B cell (primary cell): ENCODE measurements at regions not wholly inside any gene's neighbourhood (a gene's known extent, or its start where the extent isn't known, plus 50 kb on each side); places are given as distances from the start of the nearest gene placed in this dataset.

ENCODE experiments used
- ATAC-seq: fragments of 200-7000 bp; cut with Tn5 transposase; one replicate; pipeline ENCODE4 v1.10.0; 2021; ENCODE audit warnings: low read depth, mild to moderate bottlenecking, moderate number of reproducible peaks, moderate library complexity
- CTCF ChIA-PET: fragments of 350-600 bp; sonication (Branson Sonifier 250); formaldehyde crosslinking; loops from one replicate; lab custom pipeline; 2021; ENCODE audit warnings: antibody characterized with exemption, inconsistent platforms; lab: Charles Lee
- POLR2A ChIA-PET: fragments of 350-600 bp; sonication (Branson Sonifier 250); formaldehyde crosslinking; loops from one replicate; lab custom pipeline; 2021; ENCODE audit warnings: antibody characterized with exemption; lab: Charles Lee
- DNase-seq: peaks from one replicate; pipeline ENCODE4 v3.0.0; 2013
- H2AFZ ChIP-seq: 2 replicates; pipeline ENCODE4 v1.6.1; 2012; ENCODE audit warnings: mild to moderate bottlenecking, low read depth, low read length; ENCODE audit not compliant: insufficient read depth, poor library complexity, severe bottlenecking
- H3K27ac ChIP-seq, 2 donors: 1 replicate in 1 of 2; 2 replicates in 1 of 2; pipeline ENCODE4 v1.5.1; 2012 to 2013; ENCODE audit warnings: low read length in 2 of 2, mild to moderate bottlenecking in 2 of 2, moderate library complexity in 1 of 2
- H3K27me3 ChIP-seq, 4 experiments: fragments of 200-600 bp in 1 of 4; sonication (generic) in 1 of 4; replicated peaks in 1 of 4; 1 replicate in 2 of 4; 2 replicates in 2 of 4; pipeline versions ENCODE4 v1.6.1 to v1.7.0; 2013 to 2016; ENCODE audit warnings: low read length in 3 of 4, mild to moderate bottlenecking in 2 of 4, mixed read lengths in 1 of 4, moderate library complexity in 1 of 4; ENCODE audit not compliant: insufficient read depth in 4 of 4, control insufficient read depth in 3 of 4; ENCODE audit errors: control extremely low read depth in 1 of 4
- H3K36me3 ChIP-seq, 2 experiments: replicated peaks in 1 of 2; 1 replicate in 1 of 2; 2 replicates in 1 of 2; pipeline versions ENCODE4 v1.6.1 to v1.7.1; 2013; ENCODE audit warnings: low read length in 1 of 2; ENCODE audit not compliant: insufficient read depth in 2 of 2, control insufficient read depth in 1 of 2; ENCODE audit errors: control extremely low read depth in 1 of 2, extremely low read depth in 1 of 2
- H3K4me1 ChIP-seq, 2 donors: fragments of 200-600 bp in 1 of 2; sonication (generic) in 1 of 2; 1 replicate in 1 of 2; 2 replicates in 1 of 2; pipeline versions ENCODE4 v1.5.1 to v1.6.1; 2013 to 2017; ENCODE audit warnings: low read length in 2 of 2; ENCODE audit not compliant: control insufficient read depth in 2 of 2, insufficient read depth in 2 of 2
- H3K4me2 ChIP-seq: replicated peaks from 2 replicates; pipeline ENCODE3; 2012; ENCODE audit warnings: mild to moderate bottlenecking, low read depth, low read length; ENCODE audit not compliant: poor library complexity, severe bottlenecking
- H3K4me3 ChIP-seq, 5 experiments: fragments of 200-600 bp in 1 of 5; sonication (generic) in 1 of 5; 1 replicate in 3 of 5; 2 replicates in 2 of 5; pipeline versions ENCODE4 v1.5.1 to v1.7.0; 2011 to 2016; ENCODE audit warnings: low read length in 4 of 5, mild to moderate bottlenecking in 4 of 5, low read depth in 2 of 5, control low read depth in 1 of 5, moderate library complexity in 1 of 5; ENCODE audit not compliant: insufficient read depth in 1 of 5; ENCODE audit errors: control extremely low read depth in 1 of 5, extremely low read depth in 1 of 5
- H3K79me2 ChIP-seq: fragments of 200-600 bp; sonication (generic); one replicate; pipeline ENCODE4 v1.6.0; 2016; ENCODE audit warnings: low read length; ENCODE audit not compliant: control insufficient read depth, insufficient read depth
- H3K9ac ChIP-seq: fragments of 200-600 bp; sonication (generic); 2 replicates; pipeline ENCODE4 v1.6.1; 2017; ENCODE audit warnings: mild to moderate bottlenecking, low read length, moderate library complexity
- H3K9me3 ChIP-seq, 3 donors: one replicate each; pipeline versions ENCODE4 v1.6.1 to v1.7.1; 2013; ENCODE audit warnings: low read length in 2 of 3; ENCODE audit not compliant: control insufficient read depth in 2 of 3, insufficient read depth in 1 of 3; ENCODE audit errors: control extremely low read depth in 1 of 3
- H4K20me1 ChIP-seq: 2 replicates; pipeline ENCODE4 v1.6.0; 2012; ENCODE audit warnings: mild to moderate bottlenecking, low read length; ENCODE audit not compliant: insufficient read depth, control insufficient read depth, poor library complexity, severe bottlenecking
- H3K27ac Mint-ChIP-seq: one replicate; pipeline ENCODE4 v1.8.0; 2021; ENCODE audit warnings: mixed read lengths
- H3K27me3 Mint-ChIP-seq: one replicate; pipeline ENCODE4 v1.8.0; 2021; ENCODE audit warnings: mixed read lengths
- H3K4me1 Mint-ChIP-seq: one replicate; pipeline ENCODE4 v1.8.0; 2021; ENCODE audit warnings: mixed read lengths
- H3K4me3 Mint-ChIP-seq: one replicate; pipeline ENCODE4 v1.8.0; 2021; ENCODE audit warnings: mixed read lengths
- H3K9me3 Mint-ChIP-seq: one replicate; pipeline ENCODE4 v1.8.0; 2022; ENCODE audit warnings: mixed read lengths; ENCODE audit not compliant: insufficient read depth
- EZH2 ChIP-seq: IDR thresholded peaks from 2 replicates; pipeline ENCODE4 v1.6.1; 2012; ENCODE audit warnings: borderline replicate concordance, low read depth, mild to moderate bottlenecking, moderate library complexity, low read length; ENCODE audit not compliant: insufficient read depth, poor library complexity, severe bottlenecking
- WGBS: methylation state at CpG from one replicate; pipeline ENCODE4 v1.1.5; 2013; ENCODE audit warnings: missing lambda C conversion rate; ENCODE audit not compliant: insufficient coverage; 5-methylcytosine and 5-hydroxymethylcytosine counted together
- intact Hi-C: fragments of 100-400 bp; cut with micrococcal nuclease; formaldehyde crosslinking; loops from one replicate; pipeline ENCODE4 v1.10.0; 2022
- TF ChIP-seq, protein P1 (sequence below): fragments of 200-600 bp; IDR thresholded peaks from one replicate; pipeline ENCODE4 v1.8.0; 2022; ENCODE audit warnings: antibody characterized with exemption, mild to moderate bottlenecking

GRCh38 chr3:113113361-113113760, 98.0 kb upstream of the BOC start:
- Mint-ChIP-seq H3K27me3 (no peaks in the 10 kb centered on the region), H3K4me1 (no peaks in the 10 kb centered on the region), H3K9me3 (no peaks in the 10 kb centered on the region), H3K27ac (no peak overlapping the region), H3K4me3 (no peak overlapping the region)
- no peaks in the 10 kb centered on the region for H4K20me1 ChIP-seq
- H3K9me3 ChIP-seq = no peaks in the 10 kb centered on the region
- no peak for ATAC-seq
- no peak for DNase-seq
- H3K4me3 ChIP-seq = no peak overlapping the region
- no peak overlapping the region for H3K9ac ChIP-seq
- CTCF ChIA-PET = no interaction called here
- TF ChIP-seq, protein P1, sequence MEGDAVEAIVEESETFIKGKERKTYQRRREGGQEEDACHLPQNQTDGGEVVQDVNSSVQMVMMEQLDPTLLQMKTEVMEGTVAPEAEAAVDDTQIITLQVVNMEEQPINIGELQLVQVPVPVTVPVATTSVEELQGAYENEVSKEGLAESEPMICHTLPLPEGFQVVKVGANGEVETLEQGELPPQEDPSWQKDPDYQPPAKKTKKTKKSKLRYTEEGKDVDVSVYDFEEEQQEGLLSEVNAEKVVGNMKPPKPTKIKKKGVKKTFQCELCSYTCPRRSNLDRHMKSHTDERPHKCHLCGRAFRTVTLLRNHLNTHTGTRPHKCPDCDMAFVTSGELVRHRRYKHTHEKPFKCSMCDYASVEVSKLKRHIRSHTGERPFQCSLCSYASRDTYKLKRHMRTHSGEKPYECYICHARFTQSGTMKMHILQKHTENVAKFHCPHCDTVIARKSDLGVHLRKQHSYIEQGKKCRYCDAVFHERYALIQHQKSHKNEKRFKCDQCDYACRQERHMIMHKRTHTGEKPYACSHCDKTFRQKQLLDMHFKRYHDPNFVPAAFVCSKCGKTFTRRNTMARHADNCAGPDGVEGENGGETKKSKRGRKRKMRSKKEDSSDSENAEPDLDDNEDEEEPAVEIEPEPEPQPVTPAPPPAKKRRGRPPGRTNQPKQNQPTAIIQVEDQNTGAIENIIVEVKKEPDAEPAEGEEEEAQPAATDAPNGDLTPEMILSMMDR = no peak
- TF ChIP-seq EZH2 = no peak
- no peaks in the 10 kb centered on the region for H3K79me2 ChIP-seq
- POLR2A ChIA-PET = no interaction called here
- H3K4me1 ChIP-seq = no peaks in the 10 kb centered on the region
- H3K36me3 ChIP-seq = no peaks in the 10 kb centered on the region
- no peak overlapping the region for H3K4me2 ChIP-seq
- H2AFZ ChIP-seq = no peak overlapping the region
- no peaks in the 10 kb centered on the region for H3K27me3 ChIP-seq
- intact Hi-C loops = no loop called here
- no peak overlapping the region for H3K27ac ChIP-seq

DNA sequence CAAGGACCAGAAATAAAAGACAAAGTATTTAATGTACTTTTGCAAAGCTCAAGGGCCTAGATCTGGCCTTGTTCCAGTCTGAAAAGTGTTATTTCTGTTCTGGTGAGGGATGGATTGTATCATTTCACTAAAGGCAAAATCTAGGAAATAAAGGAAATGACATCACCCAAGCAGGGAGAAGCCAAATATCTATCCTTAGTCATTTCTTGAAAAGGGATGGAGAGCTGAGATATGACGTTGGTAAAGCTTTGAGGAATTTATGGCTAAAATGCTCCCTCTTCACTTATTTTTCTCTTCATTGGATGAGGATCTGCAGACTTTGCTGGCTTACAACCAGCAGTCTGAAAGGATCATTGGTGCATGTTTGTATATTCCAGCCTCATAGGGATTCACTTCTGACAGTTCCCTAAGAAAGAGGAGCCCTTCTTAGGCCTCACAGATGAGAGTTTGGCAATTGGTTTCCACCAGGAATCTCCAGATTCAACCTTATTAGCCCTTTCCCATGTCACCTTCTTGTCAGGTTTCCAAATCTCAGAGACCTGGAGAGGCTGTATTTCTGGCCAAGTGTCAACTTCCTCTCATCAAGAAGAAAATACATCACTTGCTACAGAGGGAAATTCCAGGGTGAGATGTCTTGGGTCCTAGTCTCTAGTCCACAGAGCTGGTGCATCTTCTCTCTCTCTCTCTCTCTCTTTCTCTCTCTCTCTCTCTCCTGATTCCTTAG, 93.7 kb upstream of the BOC start:
- Histone ChIP-seq H3K79me2 (no peaks in the 10 kb centered on the region), H2AFZ (no peak overlapping the region), H3K36me3 (no peaks in the 10 kb centered on the region), H3K9ac (no peak overlapping the region), H3K4me3 (no peak overlapping the region), H4K20me1 (no peaks in the 10 kb centered on the region), H3K4me2 (no peak overlapping the region), H3K27me3 (no peaks in the 10 kb centered on the region), H3K4me1 (no peaks in the 10 kb centered on the region), H3K9me3 (no peaks in the 10 kb centered on the region), H3K27ac (no peak overlapping the region)
- WGBS = no CpG with 5 or more reads among the region's 1 CpG
- no peak overlapping the region for H3K4me3 Mint-ChIP-seq
- no peak for ATAC-seq
- no peak overlapping the region for H3K27ac Mint-ChIP-seq
- TF ChIP-seq, protein P1 = no peak
- TF ChIP-seq EZH2 = no peak
- intact Hi-C loops = no loop called here
- H3K9me3 Mint-ChIP-seq = no peaks in the 10 kb centered on the region
- CTCF ChIA-PET = no interaction called here
- H3K27me3 Mint-ChIP-seq = no peaks in the 10 kb centered on the region
- POLR2A ChIA-PET = no interaction called here
- no peaks in the 10 kb centered on the region for H3K4me1 Mint-ChIP-seq
- DNase-seq = no peak
